Tibial artery (tissue), 4 donors: ENCODE measurements at regions not wholly inside any gene's neighbourhood (a gene's known extent, or its start where the extent isn't known, plus 50 kb on each side); places are given as distances from the start of the nearest gene placed in this dataset.

Source experiments
- DNase-seq, 2 donors: peaks; one replicate each; pipeline ENCODE4 v3.0.0-alpha.2; 2019
- H3K27ac ChIP-seq, 2 donors: fragments of 200-600 bp; sonication (generic) in 1 of 2; 1 replicate in 1 of 2; 2 replicates in 1 of 2; pipeline ENCODE4 v1.5.1; 2018 to 2019; ENCODE audit warnings: mild to moderate bottlenecking in 1 of 2
- H3K27me3 ChIP-seq, 2 donors: fragments of 200-600 bp; sonication (generic) in 1 of 2; one replicate each; pipeline versions ENCODE4 v1.5.1 to v1.6.0; 2016 to 2019
- H3K36me3 ChIP-seq, 3 donors: fragments of 200-600 bp; sonication (generic) in 2 of 3; one replicate each; pipeline ENCODE4 v1.5.1; 2016 to 2019; ENCODE audit warnings: mild to moderate bottlenecking in 2 of 3
- H3K4me1 ChIP-seq, 4 donors: fragments of 200-600 bp; sonication (generic) in 2 of 4; 1 replicate in 3 of 4; 2 replicates in 1 of 4; pipeline ENCODE4 v1.5.1; 2016 to 2019
- H3K4me3 ChIP-seq, 2 donors: fragments of 200-600 bp; sonication (generic) in 1 of 2; 1 replicate in 1 of 2; 2 replicates in 1 of 2; pipeline ENCODE4 v1.5.1; 2018 to 2019; ENCODE audit warnings: mild to moderate bottlenecking in 2 of 2
- H3K9me3 ChIP-seq, 3 donors: fragments of 200-600 bp; sonication (generic) in 1 of 3; one replicate each; pipeline ENCODE4 v1.5.1; 2016 to 2019
- CTCF ChIP-seq, 2 experiments: fragments of 200-600 bp in 1 of 2; fragments of 450-650 bp in 1 of 2; IDR thresholded peaks; one replicate each; pipeline ENCODE4 v1.5.1; 2017 to 2019; ENCODE audit warnings: antibody characterized with exemption in 2 of 2, mild to moderate bottlenecking in 1 of 2, moderate library complexity in 1 of 2
- intact Hi-C: fragments of 100-400 bp; cut with DNase I; formaldehyde crosslinking; loops from one replicate; pipeline ENCODE4 v1.15.0; 2023; ENCODE audit warnings: low total_unique reads

- Histone ChIP-seq H3K27ac (no peak overlapping the region), H3K4me3 (no peak overlapping the region), H3K9me3 (no peaks in the 10 kb centered on the region), H3K4me1 (no peaks in the 10 kb centered on the region), H3K27me3 (peaks cover 0 to 3% of the 10 kb centered on the region in 2 donors), H3K36me3 (no peaks in the 10 kb centered on the region)
- no peak for TF ChIP-seq CTCF (IDR thresholded peaks at IDR 0.05)
- intact Hi-C loops = no loop called here
- no peak for DNase-seq
Measured at GRCh38 chr11:112508750-112509149, 248.1 kb upstream of the PLET1 start.

GRCh38 chr11:112509300-112509699 lies 248.6 kb upstream of the PLET1 start:
- H3K4me1 ChIP-seq = no peaks in the 10 kb centered on the region
- TF ChIP-seq CTCF (IDR thresholded peaks at IDR 0.05) = no peak
- peaks cover 0 to 3% of the 10 kb centered on the region in 2 donors for H3K27me3 ChIP-seq
- H3K27ac ChIP-seq = no peak overlapping the region
- no peaks in the 10 kb centered on the region for H3K36me3 ChIP-seq
- no peak overlapping the region for H3K4me3 ChIP-seq
- intact Hi-C loops = no loop called here
- H3K9me3 ChIP-seq = no peaks in the 10 kb centered on the region
- no peak for DNase-seq

GRCh38 chr11:112511271-112511670 lies 250.6 kb upstream of the PLET1 start:
- H3K27ac ChIP-seq = no peak overlapping the region
- H3K27me3 ChIP-seq = peaks cover 0 to 3% of the 10 kb centered on the region in 2 donors
- H3K4me3 ChIP-seq = no peak overlapping the region
- TF ChIP-seq CTCF (IDR thresholded peaks at IDR 0.05) = no peak
- H3K4me1 ChIP-seq = no peaks in the 10 kb centered on the region
- H3K36me3 ChIP-seq = no peaks in the 10 kb centered on the region
- H3K9me3 ChIP-seq = no peaks in the 10 kb centered on the region
- DNase-seq = no peak
- intact Hi-C loops = no loop called here

- Histone ChIP-seq H3K27me3 (peaks cover 0 to 3% of the 10 kb centered on the region in 2 donors), H3K36me3 (no peaks in the 10 kb centered on the region), H3K4me1 (no peaks in the 10 kb centered on the region), H3K4me3 (no peak overlapping the region), H3K9me3 (no peaks in the 10 kb centered on the region), H3K27ac (no peak overlapping the region)
- intact Hi-C loops = no loop called here
- TF ChIP-seq CTCF (IDR thresholded peaks at IDR 0.05) = no peak
- no peak for DNase-seq
Measured at GRCh38 chr11:112511911-112512310, 251.3 kb upstream of the PLET1 start.

- no peak for TF ChIP-seq CTCF (IDR thresholded peaks at IDR 0.05)
- Histone ChIP-seq H3K9me3 (no peaks in the 10 kb centered on the region), H3K4me1 (no peaks in the 10 kb centered on the region), H3K36me3 (no peaks in the 10 kb centered on the region), H3K4me3 (no peak overlapping the region), H3K27me3 (no peaks in the 10 kb centered on the region), H3K27ac (no peak overlapping the region)
- no peak for DNase-seq
- intact Hi-C loops = no loop called here
Measured at GRCh38 chr11:112513417-112513816, 252.8 kb upstream of the PLET1 start.
